ENCODE measurements at regions not wholly inside any gene's neighbourhood (a gene's known extent, or its start where the extent isn't known, plus 50 kb on each side); places are given as distances from the start of the nearest gene placed in this dataset.
A peak's percentile ranks its signal among the peaks of the same experiment; 100 is the strongest.

GRCh38 chr11:112478806-112479205 lies 218.1 kb upstream of the PLET1 start:
- DNase-seq = no peak
- Histone ChIP-seq H3K36me3 (ENCODE audit: control insufficient read depth, insufficient read depth, low read length) (no peaks in the 10 kb centered on the region), H3K9me3 (ENCODE audit: control insufficient read depth, low read depth, low read length) (no peaks in the 10 kb centered on the region), H3K4me1 (ENCODE audit: control insufficient read depth, insufficient read depth, low read length) (no peaks in the 10 kb centered on the region), H3K4me3 (ENCODE audit: low read length) (no peak overlapping the region), H3K27ac (ENCODE audit: low read length) (no peak overlapping the region), H3K27me3 (ENCODE audit: control insufficient read depth, insufficient read depth, low read length) (peaks cover 2% of the 10 kb centered on the region)
- WGBS (ENCODE audit: insufficient coverage, low lambda C conversion rate) = 50% methylated on average over 2 of the region's 4 CpGs

- DNase-seq = no peak
- Histone ChIP-seq H3K9me3 (ENCODE audit: control insufficient read depth, low read depth, low read length) (no peaks in the 10 kb centered on the region), H3K36me3 (ENCODE audit: control insufficient read depth, insufficient read depth, low read length) (no peaks in the 10 kb centered on the region), H3K27ac (ENCODE audit: low read length) (no peak overlapping the region), H3K4me3 (ENCODE audit: low read length) (no peak overlapping the region), H3K4me1 (ENCODE audit: control insufficient read depth, insufficient read depth, low read length) (no peaks in the 10 kb centered on the region), H3K27me3 (ENCODE audit: control insufficient read depth, insufficient read depth, low read length) (peaks cover 2% of the 10 kb centered on the region)
- WGBS (ENCODE audit: insufficient coverage, low lambda C conversion rate) = no CpG with 5 or more reads among the region's 1 CpG
Observed at GRCh38 chr11:112481431-112481830, 220.8 kb upstream of the PLET1 start.

GRCh38 chr11:112481893-112482292 lies 221.2 kb upstream of the PLET1 start:
- Histone ChIP-seq H3K36me3 (ENCODE audit: control insufficient read depth, insufficient read depth, low read length) (no peaks in the 10 kb centered on the region), H3K4me1 (ENCODE audit: control insufficient read depth, insufficient read depth, low read length) (no peaks in the 10 kb centered on the region), H3K4me3 (ENCODE audit: low read length) (no peak overlapping the region), H3K9me3 (ENCODE audit: control insufficient read depth, low read depth, low read length) (no peaks in the 10 kb centered on the region), H3K27ac (ENCODE audit: low read length) (no peak overlapping the region), H3K27me3 (ENCODE audit: control insufficient read depth, insufficient read depth, low read length) (peaks cover 2% of the 10 kb centered on the region)
- WGBS (ENCODE audit: insufficient coverage, low lambda C conversion rate) = no CpG with 5 or more reads among the region's 3 CpGs
- DNase-seq = peak; percentile 11 to 17

- H3K36me3 ChIP-seq (ENCODE audit: control insufficient read depth, insufficient read depth, low read length) = no peaks in the 10 kb centered on the region
- no peak overlapping the region for H3K27ac ChIP-seq (ENCODE audit: low read length)
- 80% methylated on average over 1 of the region's 2 CpGs for WGBS (ENCODE audit: insufficient coverage, low lambda C conversion rate)
- DNase-seq = no peak
- H3K4me3 ChIP-seq (ENCODE audit: low read length) = no peak overlapping the region
- no peaks in the 10 kb centered on the region for H3K4me1 ChIP-seq (ENCODE audit: control insufficient read depth, insufficient read depth, low read length)
- H3K27me3 ChIP-seq (ENCODE audit: control insufficient read depth, insufficient read depth, low read length) = no peaks in the 10 kb centered on the region
- no peaks in the 10 kb centered on the region for H3K9me3 ChIP-seq (ENCODE audit: control insufficient read depth, low read depth, low read length)
Observed at GRCh38 chr11:112485280-112485679, 224.6 kb upstream of the PLET1 start.

- no peak for DNase-seq
- Histone ChIP-seq H3K27ac (ENCODE audit: low read length) (no peak overlapping the region), H3K4me1 (ENCODE audit: control insufficient read depth, insufficient read depth, low read length) (no peaks in the 10 kb centered on the region), H3K4me3 (ENCODE audit: low read length) (no peak overlapping the region), H3K9me3 (ENCODE audit: control insufficient read depth, low read depth, low read length) (peaks cover 3% of the 10 kb centered on the region), H3K27me3 (ENCODE audit: control insufficient read depth, insufficient read depth, low read length) (no peaks in the 10 kb centered on the region), H3K36me3 (ENCODE audit: control insufficient read depth, insufficient read depth, low read length) (no peaks in the 10 kb centered on the region)
- no CpG with 5 or more reads among the region's 1 CpG for WGBS (ENCODE audit: insufficient coverage, low lambda C conversion rate)
Observed at GRCh38 chr11:112497826-112498225, 237.2 kb upstream of the PLET1 start.

GRCh38 chr11:112498701-112499100 lies 238.0 kb upstream of the PLET1 start:
- WGBS (ENCODE audit: insufficient coverage, low lambda C conversion rate) = no CpG with 5 or more reads among the region's 5 CpGs
- Histone ChIP-seq H3K27ac (ENCODE audit: low read length) (no peak overlapping the region), H3K9me3 (ENCODE audit: control insufficient read depth, low read depth, low read length) (peaks cover 3% of the 10 kb centered on the region), H3K4me1 (ENCODE audit: control insufficient read depth, insufficient read depth, low read length) (no peaks in the 10 kb centered on the region), H3K27me3 (ENCODE audit: control insufficient read depth, insufficient read depth, low read length) (no peaks in the 10 kb centered on the region), H3K36me3 (ENCODE audit: control insufficient read depth, insufficient read depth, low read length) (no peaks in the 10 kb centered on the region), H3K4me3 (ENCODE audit: low read length) (no peak overlapping the region)
- DNase-seq = no peak

- Histone ChIP-seq H3K36me3 (ENCODE audit: control insufficient read depth, insufficient read depth, low read length) (no peaks in the 10 kb centered on the region), H3K4me1 (ENCODE audit: control insufficient read depth, insufficient read depth, low read length) (no peaks in the 10 kb centered on the region), H3K4me3 (ENCODE audit: low read length) (no peak overlapping the region), H3K27me3 (ENCODE audit: control insufficient read depth, insufficient read depth, low read length) (no peaks in the 10 kb centered on the region), H3K27ac (ENCODE audit: low read length) (no peak overlapping the region), H3K9me3 (ENCODE audit: control insufficient read depth, low read depth, low read length) (peaks cover 3% of the 10 kb centered on the region)
- DNase-seq = no peak
- WGBS (ENCODE audit: insufficient coverage, low lambda C conversion rate) = 87% methylated on average over 3 of the region's 20 CpGs
Observed at GRCh38 chr11:112499153-112499880, 238.7 kb upstream of the PLET1 start.

GRCh38 chr11:112499881-112500204 lies 239.2 kb upstream of the PLET1 start:
- no peaks in the 10 kb centered on the region for H3K36me3 ChIP-seq (ENCODE audit: control insufficient read depth, insufficient read depth, low read length)
- DNase-seq = no peak
- no peaks in the 10 kb centered on the region for H3K4me1 ChIP-seq (ENCODE audit: control insufficient read depth, insufficient read depth, low read length)
- H3K9me3 ChIP-seq (ENCODE audit: control insufficient read depth, low read depth, low read length) = peaks cover 3% of the 10 kb centered on the region
- H3K4me3 ChIP-seq (ENCODE audit: low read length) = no peak overlapping the region
- no CpG with 5 or more reads among the region's 10 CpGs for WGBS (ENCODE audit: insufficient coverage, low lambda C conversion rate)
- H3K27ac ChIP-seq (ENCODE audit: low read length) = no peak overlapping the region
- H3K27me3 ChIP-seq (ENCODE audit: control insufficient read depth, insufficient read depth, low read length) = no peaks in the 10 kb centered on the region

GRCh38 chr11:112503410-112503809 lies 242.8 kb upstream of the PLET1 start:
- Histone ChIP-seq H3K4me1 (ENCODE audit: control insufficient read depth, insufficient read depth, low read length) (no peaks in the 10 kb centered on the region), H3K36me3 (ENCODE audit: control insufficient read depth, insufficient read depth, low read length) (no peaks in the 10 kb centered on the region), H3K27me3 (ENCODE audit: control insufficient read depth, insufficient read depth, low read length) (no peaks in the 10 kb centered on the region), H3K27ac (ENCODE audit: low read length) (no peak overlapping the region), H3K4me3 (ENCODE audit: low read length) (no peak overlapping the region), H3K9me3 (ENCODE audit: control insufficient read depth, low read depth, low read length) (peaks cover 3% of the 10 kb centered on the region)
- DNase-seq = no peak
- WGBS (ENCODE audit: insufficient coverage, low lambda C conversion rate) = no CpG with 5 or more reads among the region's 5 CpGs

GRCh38 chr11:112504056-112504455 lies 243.4 kb upstream of the PLET1 start:
- Histone ChIP-seq H3K4me3 (ENCODE audit: low read length) (no peak overlapping the region), H3K36me3 (ENCODE audit: control insufficient read depth, insufficient read depth, low read length) (no peaks in the 10 kb centered on the region), H3K27ac (ENCODE audit: low read length) (no peak overlapping the region), H3K4me1 (ENCODE audit: control insufficient read depth, insufficient read depth, low read length) (no peaks in the 10 kb centered on the region), H3K27me3 (ENCODE audit: control insufficient read depth, insufficient read depth, low read length) (no peaks in the 10 kb centered on the region), H3K9me3 (ENCODE audit: control insufficient read depth, low read depth, low read length) (peaks cover 3% of the 10 kb centered on the region)
- no peak for DNase-seq
- WGBS (ENCODE audit: insufficient coverage, low lambda C conversion rate) = no CpG with 5 or more reads among the region's 1 CpG

GRCh38 chr11:112506852-112507251 lies 246.2 kb upstream of the PLET1 start:
- Histone ChIP-seq H3K9me3 (ENCODE audit: control insufficient read depth, low read depth, low read length) (no peaks in the 10 kb centered on the region), H3K4me1 (ENCODE audit: control insufficient read depth, insufficient read depth, low read length) (no peaks in the 10 kb centered on the region), H3K27ac (ENCODE audit: low read length) (no peak overlapping the region), H3K36me3 (ENCODE audit: control insufficient read depth, insufficient read depth, low read length) (no peaks in the 10 kb centered on the region), H3K4me3 (ENCODE audit: low read length) (no peak overlapping the region), H3K27me3 (ENCODE audit: control insufficient read depth, insufficient read depth, low read length) (no peaks in the 10 kb centered on the region)
- no peak for DNase-seq
- WGBS (ENCODE audit: insufficient coverage, low lambda C conversion rate) = 71% methylated on average over 1 of the region's 1 CpG

Measured in large intestine (tissue), 3 donors.